ENCODE measurements at regions not wholly inside any gene's neighbourhood (a gene's known extent, or its start where the extent isn't known, plus 50 kb on each side); places are given as distances from the start of the nearest gene placed in this dataset.
"Not testable (repeated sequence)": the region's sequence is repeated elsewhere in the genome, so short reads cannot be mapped to it uniquely, and the experiment has no call there.

- H3K36me3 ChIP-seq (ENCODE audit: control insufficient read depth, insufficient read depth, low read length); H3K18ac ChIP-seq (ENCODE audit: low read depth, low read length); dilution Hi-C loops (cut with HindIII; ENCODE audit: low sequenced_read_pairs, unreplicated experiment); H2AK5ac ChIP-seq (ENCODE audit: low read depth, low read length); intact Hi-C loops (cut with micrococcal nuclease); H3K23ac ChIP-seq (ENCODE audit: low read depth, low read length); H3K9me1 ChIP-seq (ENCODE audit: insufficient read depth, low read length); H2BK15ac ChIP-seq (ENCODE audit: low read depth, low read length); POLR2A ChIA-PET (ENCODE audit: unreplicated experiment); H3K79me1 ChIP-seq (ENCODE audit: low read depth in 1 of 2, low read length in 2 of 2); H3K9me3 ChIP-seq (ENCODE audit: control insufficient read depth, insufficient read depth, low read length); H4K5ac ChIP-seq (ENCODE audit: low read depth, low read length); H2BK20ac ChIP-seq (ENCODE audit: low read depth, low read length); H3K4me3 ChIP-seq (ENCODE audit: insufficient read depth, low read depth, low read length); H4K20me1 ChIP-seq (ENCODE audit: insufficient read depth, low read length); H2AK9ac ChIP-seq (replicated peaks; ENCODE audit: low read depth, low read length, poor library complexity); ATAC-seq (ENCODE audit: low read depth); H3K56ac ChIP-seq (ENCODE audit: extremely low read depth, insufficient read depth, low read length); in situ Hi-C loops (cut with MboI; ENCODE audit: low sequenced_read_pairs); H3K9ac ChIP-seq (ENCODE audit: low read depth, low read length); CTCF ChIA-PET; H2BK5ac ChIP-seq (ENCODE audit: low read depth, low read length, poor library complexity, severe bottlenecking); H2BK120ac ChIP-seq (ENCODE audit: low read depth, low read length); H3K4ac ChIP-seq (ENCODE audit: low read depth, low read length); DNase-seq; H3K27ac ChIP-seq (ENCODE audit: insufficient read depth, low read length); H3K27me3 ChIP-seq (ENCODE audit: control insufficient read depth, insufficient read depth, low read length); BruUV-seq (replicated peaks); H2AFZ ChIP-seq (replicated peaks; ENCODE audit: low read length, poor library complexity); H4K8ac ChIP-seq (ENCODE audit: low read depth in 2 of 2, low read length in 2 of 2); H4K91ac ChIP-seq (ENCODE audit: insufficient read depth, low read depth, low read length); H3K14ac ChIP-seq (replicated peaks; ENCODE audit: low read depth, low read length); H3K4me2 ChIP-seq (ENCODE audit: low read depth, low read length); H3K4me1 ChIP-seq (ENCODE audit: control insufficient read depth, insufficient read depth, low read length): not testable (repeated sequence)
- no CpG with 5 or more reads among the region's 3 CpGs for WGBS, 2 experiments (ENCODE audit: extremely low coverage in 2 of 2, insufficient read length in 1 of 2)
These were observed 136.9 kb upstream of the POMZP3 start for GRCh38 chr7:76763977-76764376.

GRCh38 chr7:76760546-76761220, 133.6 kb upstream of the POMZP3 start:
- H3K18ac ChIP-seq (ENCODE audit: low read depth, low read length); H3K36me3 ChIP-seq (ENCODE audit: control insufficient read depth, insufficient read depth, low read length); H2AK9ac ChIP-seq (replicated peaks; ENCODE audit: low read depth, low read length, poor library complexity); H2AK5ac ChIP-seq (ENCODE audit: low read depth, low read length); H3K27ac ChIP-seq (ENCODE audit: insufficient read depth, low read length); H4K20me1 ChIP-seq (ENCODE audit: insufficient read depth, low read length); H2BK20ac ChIP-seq (ENCODE audit: low read depth, low read length); H3K27me3 ChIP-seq (ENCODE audit: control insufficient read depth, insufficient read depth, low read length); H3K9me1 ChIP-seq (ENCODE audit: insufficient read depth, low read length); H4K8ac ChIP-seq (ENCODE audit: low read depth in 2 of 2, low read length in 2 of 2); H3K4me1 ChIP-seq (ENCODE audit: control insufficient read depth, insufficient read depth, low read length); H4K5ac ChIP-seq (ENCODE audit: low read depth, low read length); H3K9me3 ChIP-seq (ENCODE audit: control insufficient read depth, insufficient read depth, low read length); H2BK15ac ChIP-seq (ENCODE audit: low read depth, low read length); H3K23ac ChIP-seq (ENCODE audit: low read depth, low read length); H4K91ac ChIP-seq (ENCODE audit: insufficient read depth, low read depth, low read length); H3K9ac ChIP-seq (ENCODE audit: low read depth, low read length); H2BK5ac ChIP-seq (ENCODE audit: low read depth, low read length, poor library complexity, severe bottlenecking); H2BK120ac ChIP-seq (ENCODE audit: low read depth, low read length); H2AFZ ChIP-seq (replicated peaks; ENCODE audit: low read length, poor library complexity); ATAC-seq (ENCODE audit: low read depth); H3K79me1 ChIP-seq (ENCODE audit: low read depth in 1 of 2, low read length in 2 of 2); POLR2A ChIA-PET (ENCODE audit: unreplicated experiment); H3K4ac ChIP-seq (ENCODE audit: low read depth, low read length); H3K56ac ChIP-seq (ENCODE audit: extremely low read depth, insufficient read depth, low read length); CTCF ChIA-PET; H3K4me3 ChIP-seq (ENCODE audit: insufficient read depth, low read depth, low read length); intact Hi-C loops (cut with micrococcal nuclease); H3K4me2 ChIP-seq (ENCODE audit: low read depth, low read length); DNase-seq; BruUV-seq (replicated peaks); dilution Hi-C loops (cut with HindIII; ENCODE audit: low sequenced_read_pairs, unreplicated experiment); in situ Hi-C loops (cut with MboI; ENCODE audit: low sequenced_read_pairs); H3K14ac ChIP-seq (replicated peaks; ENCODE audit: low read depth, low read length): not testable (repeated sequence)

Data from IMR-90 (cell line).